PC-3 (cell line): ENCODE measurements at regions not wholly inside any gene's neighbourhood (a gene's known extent, or its start where the extent isn't known, plus 50 kb on each side); places are given as distances from the start of the nearest gene placed in this dataset.

ENCODE experiments used
- EZH2 ChIP-seq: fragments of 300-600 bp; sonication (generic); IDR thresholded peaks from one replicate; pipeline ENCODE4 v1.6.1; 2017; ENCODE audit warnings: antibody characterized with exemption, mild to moderate bottlenecking, low read length; ENCODE audit not compliant: unreplicated experiment
- TF ChIP-seq, protein P1 (sequence below): fragments of 300-600 bp; sonication (generic); conservative IDR thresholded peaks from 2 replicates; pipeline ENCODE4 v1.5.1; 2017; ENCODE audit warnings: antibody characterized with exemption, low read depth, mild to moderate bottlenecking, low read length

DNA sequence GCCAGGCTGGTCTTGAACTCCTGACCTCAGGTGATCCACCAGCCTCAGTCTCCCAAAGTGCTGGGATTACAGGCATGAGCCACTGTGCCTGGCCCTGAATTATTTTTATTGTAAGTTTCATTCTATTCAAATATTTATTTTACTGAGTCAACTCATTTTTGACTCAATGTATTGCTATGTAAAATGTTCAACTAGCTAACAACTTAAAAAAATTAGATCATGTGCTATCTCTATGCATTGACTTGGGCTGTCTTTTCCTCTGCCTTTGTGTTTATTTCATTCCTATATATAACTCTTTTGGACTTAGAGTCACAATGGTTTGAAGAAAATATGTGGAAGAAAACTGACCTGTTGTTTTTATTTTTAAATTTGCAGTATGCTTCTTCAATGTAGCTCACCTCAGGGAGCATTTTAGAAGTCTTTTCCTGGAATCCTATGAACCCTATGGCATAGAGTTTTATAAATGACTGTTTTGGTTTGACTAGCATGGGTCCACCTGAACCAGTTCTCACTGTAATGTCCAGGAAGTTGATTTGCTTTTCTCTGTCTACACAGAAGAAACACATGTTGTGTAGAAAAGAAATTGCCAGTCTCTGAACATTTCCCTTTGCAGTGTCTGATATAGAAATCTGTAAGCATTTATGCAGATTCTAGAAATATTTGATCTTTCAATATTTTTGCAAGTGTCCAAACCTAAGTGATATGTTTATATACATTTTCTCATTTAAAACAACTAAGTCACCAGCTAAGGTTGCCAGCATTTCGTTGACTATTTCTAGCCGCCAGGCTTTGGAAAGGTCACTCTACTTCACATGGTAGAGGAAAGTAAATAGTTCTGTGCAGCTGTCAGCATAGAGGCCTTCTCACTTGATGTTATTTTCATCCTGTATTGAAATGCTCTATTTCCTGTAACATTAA, 138.8 kb downstream of the PCSK1 start:
- TF ChIP-seq, protein P1, sequence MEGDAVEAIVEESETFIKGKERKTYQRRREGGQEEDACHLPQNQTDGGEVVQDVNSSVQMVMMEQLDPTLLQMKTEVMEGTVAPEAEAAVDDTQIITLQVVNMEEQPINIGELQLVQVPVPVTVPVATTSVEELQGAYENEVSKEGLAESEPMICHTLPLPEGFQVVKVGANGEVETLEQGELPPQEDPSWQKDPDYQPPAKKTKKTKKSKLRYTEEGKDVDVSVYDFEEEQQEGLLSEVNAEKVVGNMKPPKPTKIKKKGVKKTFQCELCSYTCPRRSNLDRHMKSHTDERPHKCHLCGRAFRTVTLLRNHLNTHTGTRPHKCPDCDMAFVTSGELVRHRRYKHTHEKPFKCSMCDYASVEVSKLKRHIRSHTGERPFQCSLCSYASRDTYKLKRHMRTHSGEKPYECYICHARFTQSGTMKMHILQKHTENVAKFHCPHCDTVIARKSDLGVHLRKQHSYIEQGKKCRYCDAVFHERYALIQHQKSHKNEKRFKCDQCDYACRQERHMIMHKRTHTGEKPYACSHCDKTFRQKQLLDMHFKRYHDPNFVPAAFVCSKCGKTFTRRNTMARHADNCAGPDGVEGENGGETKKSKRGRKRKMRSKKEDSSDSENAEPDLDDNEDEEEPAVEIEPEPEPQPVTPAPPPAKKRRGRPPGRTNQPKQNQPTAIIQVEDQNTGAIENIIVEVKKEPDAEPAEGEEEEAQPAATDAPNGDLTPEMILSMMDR, result no peak
- no peak for TF ChIP-seq EZH2
